CD8-positive, alpha-beta memory T cell (primary cell): ENCODE measurements at regions not wholly inside any gene's neighbourhood (a gene's known extent, or its start where the extent isn't known, plus 50 kb on each side); places are given as distances from the start of the nearest gene placed in this dataset.

Experiments
- CTCF ChIA-PET: fragments of 350-600 bp; sonication (Branson Sonifier 250); formaldehyde crosslinking; loops from one replicate; lab custom pipeline; 2021; ENCODE audit warnings: antibody characterized with exemption; lab: Charles Lee
- POLR2A ChIA-PET: fragments of 350-600 bp; sonication (Branson Sonifier 250); formaldehyde crosslinking; loops from one replicate; lab custom pipeline; 2021; ENCODE audit warnings: antibody characterized with exemption; lab: Charles Lee
- DNase-seq, 5 donors: peaks; one replicate each; pipeline versions ENCODE4 v3.0.0 to v3.0.0-alpha.2; 2020 to 2022; ENCODE audit warnings: mixed read lengths in 1 of 5
- H3K27ac ChIP-seq: one replicate; pipeline ENCODE4 v1.7.0; 2013; ENCODE audit warnings: low read depth, mild to moderate bottlenecking, low read length, moderate library complexity
- H3K27me3 ChIP-seq: 2 replicates; pipeline ENCODE4 v1.7.0; 2013; ENCODE audit warnings: low read length, mild to moderate bottlenecking; ENCODE audit not compliant: insufficient read depth, poor library complexity, severe bottlenecking
- H3K36me3 ChIP-seq: 2 replicates; pipeline ENCODE4 v1.7.0; 2013; ENCODE audit warnings: mild to moderate bottlenecking, low read length, moderate library complexity; ENCODE audit not compliant: insufficient read depth
- H3K4me1 ChIP-seq: 2 replicates; pipeline ENCODE4 v1.7.0; 2013; ENCODE audit warnings: mild to moderate bottlenecking, low read length, moderate library complexity; ENCODE audit not compliant: insufficient read depth
- H3K4me3 ChIP-seq: 2 replicates; pipeline ENCODE4 v1.7.0; 2013; ENCODE audit warnings: mild to moderate bottlenecking, low read length
- H3K9me3 ChIP-seq: 2 replicates; pipeline ENCODE4 v1.7.0; 2013; ENCODE audit warnings: mild to moderate bottlenecking, low read length
- H3K27ac Mint-ChIP-seq, 8 donors: one replicate each; pipeline ENCODE4 v1.8.0; 2020 to 2021; ENCODE audit warnings: mixed read lengths in 8 of 8, mild to moderate bottlenecking in 6 of 8, inconsistent platforms in 3 of 8, moderate library complexity in 3 of 8
- H3K27me3 Mint-ChIP-seq, 2 donors: one replicate each; pipeline ENCODE4 v1.8.0; 2020 to 2021; ENCODE audit warnings: mixed read lengths in 2 of 2, mild to moderate bottlenecking in 1 of 2, moderate library complexity in 1 of 2
- H3K36me3 Mint-ChIP-seq, 3 donors: one replicate each; pipeline ENCODE4 v1.8.0; 2020 to 2021; ENCODE audit warnings: mixed read lengths in 3 of 3, inconsistent platforms in 1 of 3, mild to moderate bottlenecking in 1 of 3
- H3K4me1 Mint-ChIP-seq, 3 donors: one replicate each; pipeline ENCODE4 v1.8.0; 2020 to 2021; ENCODE audit warnings: mixed read lengths in 3 of 3, inconsistent platforms in 1 of 3, mild to moderate bottlenecking in 1 of 3
- H3K4me3 Mint-ChIP-seq, 7 donors: one replicate each; pipeline ENCODE4 v1.8.0; 2020 to 2021; ENCODE audit warnings: mixed read lengths in 7 of 7, mild to moderate bottlenecking in 6 of 7, moderate library complexity in 4 of 7, inconsistent platforms in 2 of 7
- H3K9me3 Mint-ChIP-seq, 5 donors: one replicate each; pipeline ENCODE4 v1.8.0; 2020 to 2022; ENCODE audit warnings: mixed read lengths in 5 of 5, mild to moderate bottlenecking in 3 of 5, moderate library complexity in 2 of 5, inconsistent platforms in 1 of 5

DNA sequence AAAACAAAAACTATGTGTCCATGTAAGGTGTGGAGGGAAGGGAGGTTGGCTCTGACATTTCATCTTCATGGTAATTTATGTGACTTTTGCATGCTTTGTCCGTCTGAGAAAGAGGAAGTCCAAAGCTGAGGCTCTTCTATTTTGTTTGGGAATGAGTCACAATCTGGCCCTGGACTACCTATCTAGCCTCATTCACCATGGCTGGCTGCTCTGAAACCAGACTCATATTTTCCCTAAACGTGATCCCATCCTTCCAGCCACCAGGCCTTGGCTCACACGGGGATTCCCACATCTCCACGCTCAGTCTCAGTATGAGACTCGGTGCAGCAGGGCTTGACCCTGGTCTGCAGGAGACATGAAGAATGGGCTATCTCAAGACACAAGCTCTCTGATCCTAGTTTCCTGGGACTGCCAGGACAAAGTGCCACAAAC, 672.8 kb downstream of the ACTL7B start:
- Mint-ChIP-seq H3K27me3 (peaks cover 0 to 3% of the 10 kb centered on the region in 2 donors), H3K36me3 (no peaks in the 10 kb centered on the region), H3K27ac (no peak overlapping the region), H3K9me3 (peaks cover 0 to 9% (median 2%) of the 10 kb centered on the region in 5 donors), H3K4me3 (no peak overlapping the region), H3K4me1 (no peaks in the 10 kb centered on the region)
- no peaks in the 10 kb centered on the region for H3K27me3 ChIP-seq
- no peaks in the 10 kb centered on the region for H3K9me3 ChIP-seq
- H3K4me1 ChIP-seq: no peaks in the 10 kb centered on the region
- H3K4me3 ChIP-seq: no peak overlapping the region
- H3K36me3 ChIP-seq: no peaks in the 10 kb centered on the region
- no peak overlapping the region for H3K27ac ChIP-seq
- ChIA-PET POLR2A (no interaction called here), CTCF (no interaction called here)
- DNase-seq: no peak

DNA sequence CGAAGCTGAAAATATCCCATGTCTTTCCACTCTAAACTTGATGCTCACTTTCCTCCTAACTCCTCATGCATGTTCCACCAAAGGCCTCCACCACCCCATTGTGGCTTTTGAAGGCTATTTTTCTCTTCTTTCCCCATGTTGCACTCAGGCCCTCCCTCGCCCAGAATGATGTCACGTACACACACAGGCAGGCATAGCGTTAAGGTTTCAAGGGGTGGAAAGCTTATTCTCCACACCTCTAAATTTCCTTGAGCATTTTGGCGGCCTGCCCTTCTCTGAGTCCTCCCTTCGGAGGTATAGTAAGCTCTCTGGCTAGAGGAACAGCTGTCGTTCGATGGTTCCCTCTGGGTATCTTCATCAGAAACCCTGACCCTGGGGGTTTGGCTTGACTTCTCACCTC, 673.5 kb downstream of the ACTL7B start:
- no peak overlapping the region for H3K27ac ChIP-seq
- peaks cover 0 to 9% (median 2%) of the 10 kb centered on the region in 5 donors for H3K9me3 Mint-ChIP-seq
- H3K4me3 Mint-ChIP-seq: no peak overlapping the region
- H3K9me3 ChIP-seq: no peaks in the 10 kb centered on the region
- no peaks in the 10 kb centered on the region for H3K4me1 Mint-ChIP-seq
- no peak overlapping the region for H3K27ac Mint-ChIP-seq
- no peaks in the 10 kb centered on the region for H3K4me1 ChIP-seq
- peaks cover 0 to 3% of the 10 kb centered on the region in 2 donors for H3K27me3 Mint-ChIP-seq
- no peaks in the 10 kb centered on the region for H3K36me3 Mint-ChIP-seq
- H3K27me3 ChIP-seq: no peaks in the 10 kb centered on the region
- no peak overlapping the region for H3K4me3 ChIP-seq
- no peaks in the 10 kb centered on the region for H3K36me3 ChIP-seq
- ChIA-PET POLR2A (no interaction called here), CTCF (no interaction called here)
- DNase-seq: no peak

DNA sequence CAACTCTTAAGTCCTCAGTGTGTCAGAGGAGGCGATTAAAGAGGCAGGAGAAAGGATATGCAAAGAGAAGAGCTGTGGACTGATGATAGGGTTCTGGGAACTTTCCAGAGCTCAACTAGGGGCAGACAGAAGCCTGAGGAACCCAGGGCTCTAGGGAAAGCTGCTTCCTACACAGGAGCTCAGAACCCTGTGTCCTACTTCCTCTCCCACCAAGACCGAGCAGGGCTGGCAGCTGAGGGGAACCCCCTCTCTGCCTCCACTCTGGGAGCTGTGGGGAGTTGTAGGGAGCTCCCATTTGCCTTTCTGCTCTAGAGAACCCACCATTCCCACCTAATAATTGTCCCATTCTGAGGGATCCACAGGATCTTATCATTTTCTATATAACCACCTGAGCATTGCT, 674.3 kb downstream of the ACTL7B start:
- H3K9me3 Mint-ChIP-seq: peaks cover 0 to 9% (median 2%) of the 10 kb centered on the region in 5 donors
- peaks cover 0 to 3% of the 10 kb centered on the region in 2 donors for H3K27me3 Mint-ChIP-seq
- Histone ChIP-seq H3K9me3 (no peaks in the 10 kb centered on the region), H3K4me1 (no peaks in the 10 kb centered on the region), H3K27ac (no peak overlapping the region), H3K27me3 (no peaks in the 10 kb centered on the region), H3K4me3 (no peak overlapping the region), H3K36me3 (no peaks in the 10 kb centered on the region)
- no peak overlapping the region for H3K4me3 Mint-ChIP-seq
- H3K4me1 Mint-ChIP-seq: no peaks in the 10 kb centered on the region
- CTCF ChIA-PET: no interaction called here
- H3K27ac Mint-ChIP-seq: no peak overlapping the region
- no peaks in the 10 kb centered on the region for H3K36me3 Mint-ChIP-seq
- no peak for DNase-seq
- POLR2A ChIA-PET: no interaction called here

DNA sequence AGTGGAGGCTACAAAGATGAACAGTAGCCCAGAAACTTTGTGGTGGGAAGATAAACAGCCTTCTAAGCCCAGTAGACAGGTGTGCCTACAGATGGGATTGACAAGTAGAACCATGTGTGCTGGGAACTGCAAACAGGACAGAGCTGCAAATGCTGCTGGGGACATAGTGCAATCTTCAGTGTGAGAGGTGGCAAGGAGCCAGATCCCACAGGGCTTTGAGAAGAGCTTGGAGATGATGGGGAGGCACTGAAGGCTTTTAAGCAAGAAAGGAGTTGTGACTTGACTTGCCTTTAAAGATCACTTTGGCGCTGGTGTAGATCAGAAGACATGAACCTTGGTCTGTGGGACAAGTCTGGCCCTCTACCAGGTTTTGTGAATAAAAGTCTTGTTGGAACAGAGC, 675.2 kb downstream of the ACTL7B start:
- ChIA-PET POLR2A (no interaction called here), CTCF (no interaction called here)

DNA sequence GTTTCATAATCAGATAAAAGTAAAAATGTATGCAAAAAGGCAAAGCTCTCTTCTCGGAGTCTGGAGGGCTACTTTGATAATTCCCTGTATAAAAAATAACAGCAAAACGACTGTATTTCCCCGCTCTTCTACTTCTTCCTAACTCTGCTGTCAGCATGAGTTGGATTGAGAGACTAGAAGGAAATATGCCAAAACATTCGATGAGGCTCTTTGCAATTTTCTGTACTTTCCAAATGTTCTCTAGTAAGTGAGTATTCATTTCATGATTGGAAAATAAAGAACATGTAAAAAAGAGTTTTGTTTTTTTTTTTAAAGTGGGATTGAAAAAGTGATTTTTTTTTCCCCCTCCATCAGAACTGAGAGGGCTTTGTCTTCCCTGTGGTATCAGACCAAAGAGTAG, 677.5 kb downstream of the ACTL7B start:
- no peaks in the 10 kb centered on the region for H3K4me1 Mint-ChIP-seq
- Histone ChIP-seq H3K9me3 (no peaks in the 10 kb centered on the region), H3K27me3 (no peaks in the 10 kb centered on the region), H3K36me3 (no peaks in the 10 kb centered on the region), H3K4me1 (no peaks in the 10 kb centered on the region), H3K27ac (no peak overlapping the region), H3K4me3 (no peak overlapping the region)
- H3K27me3 Mint-ChIP-seq: peaks cover 0 to 3% of the 10 kb centered on the region in 2 donors
- ChIA-PET CTCF (no interaction called here), POLR2A (no interaction called here)
- DNase-seq: no peak
- H3K4me3 Mint-ChIP-seq: no peak overlapping the region
- H3K9me3 Mint-ChIP-seq: peaks cover 0 to 14% (median 6%) of the 10 kb centered on the region in 5 donors
- H3K36me3 Mint-ChIP-seq: no peaks in the 10 kb centered on the region
- H3K27ac Mint-ChIP-seq: no peak overlapping the region

More for the DNA sequence above, 675.2 kb downstream of the ACTL7B start:
- no peaks in the 10 kb centered on the region for H3K36me3 Mint-ChIP-seq
- no peak overlapping the region for H3K27ac Mint-ChIP-seq
- peaks cover 0 to 11% (median 4%) of the 10 kb centered on the region in 5 donors for H3K9me3 Mint-ChIP-seq
- Histone ChIP-seq H3K4me1 (no peaks in the 10 kb centered on the region), H3K4me3 (no peak overlapping the region), H3K27ac (no peak overlapping the region), H3K27me3 (no peaks in the 10 kb centered on the region), H3K9me3 (no peaks in the 10 kb centered on the region), H3K36me3 (no peaks in the 10 kb centered on the region)
- DNase-seq: no peak
- H3K27me3 Mint-ChIP-seq: peaks cover 0 to 3% of the 10 kb centered on the region in 2 donors
- no peaks in the 10 kb centered on the region for H3K4me1 Mint-ChIP-seq
- H3K4me3 Mint-ChIP-seq: no peak overlapping the region

DNA sequence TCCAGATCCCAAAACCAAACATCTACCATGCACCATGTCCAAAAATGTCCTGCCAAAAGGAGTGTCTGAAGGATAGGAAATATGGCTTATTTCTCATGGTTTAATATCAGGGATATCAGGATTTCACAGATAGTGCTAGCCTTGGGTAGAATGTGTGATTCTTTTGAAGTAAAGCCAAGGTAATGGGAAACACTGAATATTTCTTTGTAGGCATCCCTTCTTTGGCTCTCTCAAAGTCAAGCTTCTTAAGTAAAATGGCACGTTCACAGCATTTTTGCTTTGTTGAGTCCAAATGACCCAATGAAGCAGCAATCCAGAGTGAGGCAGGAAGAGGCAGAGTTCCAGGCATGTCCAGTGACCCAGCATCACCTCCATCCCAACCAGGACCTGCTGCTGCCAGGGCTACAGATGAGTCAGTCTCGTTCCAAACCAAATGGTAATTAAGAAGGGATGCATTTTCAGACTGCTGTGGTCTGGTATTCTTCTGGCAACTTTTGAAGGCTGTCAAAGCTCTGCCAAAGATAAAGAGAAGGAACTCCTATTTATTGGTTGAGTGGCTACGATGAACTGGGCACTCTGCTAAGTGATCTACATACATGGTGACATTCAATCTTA, 678.8 kb upstream of the KLF4 start:
- Histone ChIP-seq H3K27me3 (no peaks in the 10 kb centered on the region), H3K4me1 (no peaks in the 10 kb centered on the region), H3K9me3 (no peaks in the 10 kb centered on the region), H3K4me3 (no peak overlapping the region), H3K27ac (no peak overlapping the region), H3K36me3 (no peaks in the 10 kb centered on the region)
- no peaks in the 10 kb centered on the region for H3K4me1 Mint-ChIP-seq
- no peak overlapping the region for H3K27ac Mint-ChIP-seq
- no peak for DNase-seq
- peaks cover 4 to 21% (median 11%) of the 10 kb centered on the region in 5 donors for H3K9me3 Mint-ChIP-seq
- no peak overlapping the region for H3K4me3 Mint-ChIP-seq
- no peaks in the 10 kb centered on the region for H3K27me3 Mint-ChIP-seq
- ChIA-PET POLR2A (no interaction called here), CTCF (no interaction called here)
- peaks cover 0 to 1% (median 0%) of the 10 kb centered on the region in 3 donors for H3K36me3 Mint-ChIP-seq

DNA sequence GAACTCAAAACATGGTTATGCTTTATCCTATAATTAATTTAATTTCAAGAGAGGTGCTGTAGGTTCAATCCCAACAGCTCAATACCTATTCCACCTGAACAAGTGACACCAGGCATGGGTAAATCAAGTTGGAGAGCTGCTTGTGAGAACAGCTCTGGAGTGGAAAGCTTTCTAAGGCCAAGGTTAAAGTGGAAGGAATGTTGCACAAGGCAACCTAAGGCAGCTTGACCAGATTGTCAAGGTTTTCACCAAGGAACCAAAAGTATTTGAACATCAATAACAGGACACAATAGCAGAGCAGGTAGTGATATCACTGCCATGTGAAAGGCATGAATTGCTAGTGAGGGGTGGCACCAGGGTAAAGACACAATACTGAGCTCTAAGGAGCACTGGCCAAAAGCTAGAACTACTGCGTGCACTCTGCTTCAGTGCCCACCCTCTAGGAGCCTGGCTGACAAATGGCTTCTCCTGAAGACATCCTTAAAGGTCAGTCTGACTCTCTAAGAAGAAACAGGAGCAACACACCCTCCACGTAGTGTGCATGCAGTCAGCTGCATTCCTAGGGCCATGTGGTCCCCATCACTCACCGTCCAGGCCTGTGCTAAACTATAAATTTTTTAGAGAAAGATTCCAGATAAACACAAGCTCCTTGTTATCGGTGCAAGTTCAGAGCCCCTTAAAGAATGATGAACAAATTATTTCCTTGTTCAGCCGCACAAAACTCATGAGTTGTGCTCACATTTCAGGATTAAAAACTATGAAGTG, 677.7 kb upstream of the KLF4 start:
- Mint-ChIP-seq H3K9me3 (peaks cover 4 to 11% (median 9%) of the 10 kb centered on the region in 5 donors), H3K27me3 (no peaks in the 10 kb centered on the region), H3K4me3 (no peak overlapping the region), H3K4me1 (no peaks in the 10 kb centered on the region), H3K27ac (no peak overlapping the region), H3K36me3 (peaks cover 0 to 1% (median 0%) of the 10 kb centered on the region in 3 donors)
- H3K9me3 ChIP-seq: no peaks in the 10 kb centered on the region
- no peak overlapping the region for H3K4me3 ChIP-seq
- no peak for DNase-seq
- no peaks in the 10 kb centered on the region for H3K36me3 ChIP-seq
- H3K4me1 ChIP-seq: no peaks in the 10 kb centered on the region
- ChIA-PET CTCF (no interaction called here), POLR2A (no interaction called here)
- no peak overlapping the region for H3K27ac ChIP-seq
- H3K27me3 ChIP-seq: no peaks in the 10 kb centered on the region

DNA sequence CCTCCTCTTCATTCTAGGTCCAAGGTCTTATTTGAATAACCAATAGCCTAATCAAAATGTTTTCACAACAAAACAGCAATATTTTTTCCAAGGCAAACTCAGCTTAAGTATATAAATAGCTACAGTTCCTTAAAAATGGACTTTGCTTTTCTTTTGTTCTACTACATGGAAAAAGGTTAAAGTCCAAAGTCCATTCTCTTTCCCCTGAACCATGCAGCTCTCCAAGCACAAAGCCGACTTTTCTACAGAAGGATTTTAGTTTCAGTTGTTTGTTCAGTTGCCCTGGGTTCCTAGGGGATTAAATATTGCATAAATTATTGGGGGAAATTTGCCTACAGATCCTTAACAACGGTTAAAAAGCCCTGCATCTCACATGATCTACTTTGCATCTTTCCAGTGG, 677.0 kb upstream of the KLF4 start:
- Histone ChIP-seq H3K27ac (no peak overlapping the region), H3K4me3 (no peak overlapping the region), H3K4me1 (no peaks in the 10 kb centered on the region), H3K9me3 (no peaks in the 10 kb centered on the region), H3K27me3 (no peaks in the 10 kb centered on the region), H3K36me3 (no peaks in the 10 kb centered on the region)
- no peak for DNase-seq
- H3K4me1 Mint-ChIP-seq: no peaks in the 10 kb centered on the region
- H3K9me3 Mint-ChIP-seq: peaks cover 4 to 9% (median 6%) of the 10 kb centered on the region in 5 donors
- CTCF ChIA-PET: no interaction called here
- no peaks in the 10 kb centered on the region for H3K27me3 Mint-ChIP-seq
- H3K4me3 Mint-ChIP-seq: no peak overlapping the region
- POLR2A ChIA-PET: no interaction called here
- no peak overlapping the region for H3K27ac Mint-ChIP-seq
- H3K36me3 Mint-ChIP-seq: peaks cover 0 to 1% (median 0%) of the 10 kb centered on the region in 3 donors
